B cell (primary cell): ENCODE measurements at regions not wholly inside any gene's neighbourhood (a gene's known extent, or its start where the extent isn't known, plus 50 kb on each side); places are given as distances from the start of the nearest gene placed in this dataset.

Experiments
- ATAC-seq: fragments of 200-7000 bp; cut with Tn5 transposase; one replicate; pipeline ENCODE4 v1.10.0; 2021; ENCODE audit warnings: low read depth, mild to moderate bottlenecking, moderate number of reproducible peaks, moderate library complexity
- CTCF ChIA-PET: fragments of 350-600 bp; sonication (Branson Sonifier 250); formaldehyde crosslinking; loops from one replicate; lab custom pipeline; 2021; ENCODE audit warnings: antibody characterized with exemption, inconsistent platforms; lab: Charles Lee
- POLR2A ChIA-PET: fragments of 350-600 bp; sonication (Branson Sonifier 250); formaldehyde crosslinking; loops from one replicate; lab custom pipeline; 2021; ENCODE audit warnings: antibody characterized with exemption; lab: Charles Lee
- DNase-seq: peaks from one replicate; pipeline ENCODE4 v3.0.0; 2013
- H2AFZ ChIP-seq: 2 replicates; pipeline ENCODE4 v1.6.1; 2012; ENCODE audit warnings: mild to moderate bottlenecking, low read depth, low read length; ENCODE audit not compliant: insufficient read depth, poor library complexity, severe bottlenecking
- H3K27ac ChIP-seq, 2 donors: 1 replicate in 1 of 2; 2 replicates in 1 of 2; pipeline ENCODE4 v1.5.1; 2012 to 2013; ENCODE audit warnings: low read length in 2 of 2, mild to moderate bottlenecking in 2 of 2, moderate library complexity in 1 of 2
- H3K27me3 ChIP-seq, 4 experiments: fragments of 200-600 bp in 1 of 4; sonication (generic) in 1 of 4; replicated peaks in 1 of 4; 1 replicate in 2 of 4; 2 replicates in 2 of 4; pipeline versions ENCODE4 v1.6.1 to v1.7.0; 2013 to 2016; ENCODE audit warnings: low read length in 3 of 4, mild to moderate bottlenecking in 2 of 4, mixed read lengths in 1 of 4, moderate library complexity in 1 of 4; ENCODE audit not compliant: insufficient read depth in 4 of 4, control insufficient read depth in 3 of 4; ENCODE audit errors: control extremely low read depth in 1 of 4
- H3K36me3 ChIP-seq, 2 experiments: replicated peaks in 1 of 2; 1 replicate in 1 of 2; 2 replicates in 1 of 2; pipeline versions ENCODE4 v1.6.1 to v1.7.1; 2013; ENCODE audit warnings: low read length in 1 of 2; ENCODE audit not compliant: insufficient read depth in 2 of 2, control insufficient read depth in 1 of 2; ENCODE audit errors: control extremely low read depth in 1 of 2, extremely low read depth in 1 of 2
- H3K4me1 ChIP-seq, 2 donors: fragments of 200-600 bp in 1 of 2; sonication (generic) in 1 of 2; 1 replicate in 1 of 2; 2 replicates in 1 of 2; pipeline versions ENCODE4 v1.5.1 to v1.6.1; 2013 to 2017; ENCODE audit warnings: low read length in 2 of 2; ENCODE audit not compliant: control insufficient read depth in 2 of 2, insufficient read depth in 2 of 2
- H3K4me2 ChIP-seq: replicated peaks from 2 replicates; pipeline ENCODE3; 2012; ENCODE audit warnings: mild to moderate bottlenecking, low read depth, low read length; ENCODE audit not compliant: poor library complexity, severe bottlenecking
- H3K4me3 ChIP-seq, 5 experiments: fragments of 200-600 bp in 1 of 5; sonication (generic) in 1 of 5; 1 replicate in 3 of 5; 2 replicates in 2 of 5; pipeline versions ENCODE4 v1.5.1 to v1.7.0; 2011 to 2016; ENCODE audit warnings: low read length in 4 of 5, mild to moderate bottlenecking in 4 of 5, low read depth in 2 of 5, control low read depth in 1 of 5, moderate library complexity in 1 of 5; ENCODE audit not compliant: insufficient read depth in 1 of 5; ENCODE audit errors: control extremely low read depth in 1 of 5, extremely low read depth in 1 of 5
- H3K79me2 ChIP-seq: fragments of 200-600 bp; sonication (generic); one replicate; pipeline ENCODE4 v1.6.0; 2016; ENCODE audit warnings: low read length; ENCODE audit not compliant: control insufficient read depth, insufficient read depth
- H3K9ac ChIP-seq: fragments of 200-600 bp; sonication (generic); 2 replicates; pipeline ENCODE4 v1.6.1; 2017; ENCODE audit warnings: mild to moderate bottlenecking, low read length, moderate library complexity
- H3K9me3 ChIP-seq, 3 donors: one replicate each; pipeline versions ENCODE4 v1.6.1 to v1.7.1; 2013; ENCODE audit warnings: low read length in 2 of 3; ENCODE audit not compliant: control insufficient read depth in 2 of 3, insufficient read depth in 1 of 3; ENCODE audit errors: control extremely low read depth in 1 of 3
- H4K20me1 ChIP-seq: 2 replicates; pipeline ENCODE4 v1.6.0; 2012; ENCODE audit warnings: mild to moderate bottlenecking, low read length; ENCODE audit not compliant: insufficient read depth, control insufficient read depth, poor library complexity, severe bottlenecking
- H3K27ac Mint-ChIP-seq: one replicate; pipeline ENCODE4 v1.8.0; 2021; ENCODE audit warnings: mixed read lengths
- H3K27me3 Mint-ChIP-seq: one replicate; pipeline ENCODE4 v1.8.0; 2021; ENCODE audit warnings: mixed read lengths
- H3K4me1 Mint-ChIP-seq: one replicate; pipeline ENCODE4 v1.8.0; 2021; ENCODE audit warnings: mixed read lengths
- H3K4me3 Mint-ChIP-seq: one replicate; pipeline ENCODE4 v1.8.0; 2021; ENCODE audit warnings: mixed read lengths
- H3K9me3 Mint-ChIP-seq: one replicate; pipeline ENCODE4 v1.8.0; 2022; ENCODE audit warnings: mixed read lengths; ENCODE audit not compliant: insufficient read depth
- CTCF ChIP-seq: fragments of 200-600 bp; IDR thresholded peaks from one replicate; pipeline ENCODE4 v1.8.0; 2022; ENCODE audit warnings: antibody characterized with exemption, mild to moderate bottlenecking
- EZH2 ChIP-seq: IDR thresholded peaks from 2 replicates; pipeline ENCODE4 v1.6.1; 2012; ENCODE audit warnings: borderline replicate concordance, low read depth, mild to moderate bottlenecking, moderate library complexity, low read length; ENCODE audit not compliant: insufficient read depth, poor library complexity, severe bottlenecking
- WGBS: methylation state at CpG from one replicate; pipeline ENCODE4 v1.1.5; 2013; ENCODE audit warnings: missing lambda C conversion rate; ENCODE audit not compliant: insufficient coverage; 5-methylcytosine and 5-hydroxymethylcytosine counted together
- intact Hi-C: fragments of 100-400 bp; cut with micrococcal nuclease; formaldehyde crosslinking; loops from one replicate; pipeline ENCODE4 v1.10.0; 2022

- ChIA-PET POLR2A (no interaction called here), CTCF (no interaction called here)
- H3K4me1 Mint-ChIP-seq = no peaks in the 10 kb centered on the region
- no peak for ATAC-seq
- H3K27ac Mint-ChIP-seq = no peak overlapping the region
- H3K36me3 ChIP-seq = no peaks in the 10 kb centered on the region
- DNase-seq = no peak
- no peaks in the 10 kb centered on the region for H3K79me2 ChIP-seq
- no CpG with 5 or more reads among the region's 1 CpG for WGBS
- H3K9me3 ChIP-seq = peaks cover 0 to 1% (median 0%) of the 10 kb centered on the region in 3 donors
- no peak overlapping the region for H3K4me3 Mint-ChIP-seq
- intact Hi-C loops = no loop called here
- no peak overlapping the region for H2AFZ ChIP-seq
- no peaks in the 10 kb centered on the region for H4K20me1 ChIP-seq
- H3K27me3 ChIP-seq = no peaks in the 10 kb centered on the region
- H3K27ac ChIP-seq = no peak overlapping the region
- no peaks in the 10 kb centered on the region for H3K4me1 ChIP-seq
- H3K9ac ChIP-seq = no peak overlapping the region
- H3K4me3 ChIP-seq = no peak overlapping the region
- peaks cover 2% of the 10 kb centered on the region for H3K9me3 Mint-ChIP-seq
- H3K27me3 Mint-ChIP-seq = no peaks in the 10 kb centered on the region
- TF ChIP-seq EZH2 = no peak
- H3K4me2 ChIP-seq = no peak overlapping the region
These were observed 115.0 kb upstream of the SEM1 start for GRCh38 chr7:96824686-96825085.

- ATAC-seq = no peak
- no peaks in the 10 kb centered on the region for H3K4me1 ChIP-seq
- H3K4me2 ChIP-seq = no peak overlapping the region
- H3K9ac ChIP-seq = no peak overlapping the region
- peaks cover 0 to 1% (median 0%) of the 10 kb centered on the region in 3 donors for H3K9me3 ChIP-seq
- no peaks in the 10 kb centered on the region for H3K79me2 ChIP-seq
- H2AFZ ChIP-seq = no peak overlapping the region
- ChIA-PET POLR2A (no interaction called here), CTCF (no interaction called here)
- no peak overlapping the region for H3K27ac Mint-ChIP-seq
- no peaks in the 10 kb centered on the region for H3K27me3 ChIP-seq
- no peaks in the 10 kb centered on the region for H3K27me3 Mint-ChIP-seq
- TF ChIP-seq CTCF (no peak), EZH2 (no peak)
- H3K9me3 Mint-ChIP-seq = peaks cover 3% of the 10 kb centered on the region
- no peak overlapping the region for H3K4me3 ChIP-seq
- intact Hi-C loops = no loop called here
- DNase-seq = no peak
- WGBS = 75% methylated on average over 1 of the region's 2 CpGs
- H4K20me1 ChIP-seq = no peaks in the 10 kb centered on the region
- no peaks in the 10 kb centered on the region for H3K4me1 Mint-ChIP-seq
- no peak overlapping the region for H3K27ac ChIP-seq
- no peaks in the 10 kb centered on the region for H3K36me3 ChIP-seq
- no peak overlapping the region for H3K4me3 Mint-ChIP-seq
These were observed 115.6 kb upstream of the SEM1 start for GRCh38 chr7:96825285-96825684.
